Limb (tissue), 2 donors: ENCODE measurements at regions not wholly inside any gene's neighbourhood (a gene's known extent, or its start where the extent isn't known, plus 50 kb on each side); places are given as distances from the start of the nearest gene placed in this dataset.

Source experiments
- DNase-seq, 2 donors: peaks; one replicate each; pipeline ENCODE4 v3.0.0-alpha.2; 2016; ENCODE audit errors: extremely low spot score in 2 of 2

DNA sequence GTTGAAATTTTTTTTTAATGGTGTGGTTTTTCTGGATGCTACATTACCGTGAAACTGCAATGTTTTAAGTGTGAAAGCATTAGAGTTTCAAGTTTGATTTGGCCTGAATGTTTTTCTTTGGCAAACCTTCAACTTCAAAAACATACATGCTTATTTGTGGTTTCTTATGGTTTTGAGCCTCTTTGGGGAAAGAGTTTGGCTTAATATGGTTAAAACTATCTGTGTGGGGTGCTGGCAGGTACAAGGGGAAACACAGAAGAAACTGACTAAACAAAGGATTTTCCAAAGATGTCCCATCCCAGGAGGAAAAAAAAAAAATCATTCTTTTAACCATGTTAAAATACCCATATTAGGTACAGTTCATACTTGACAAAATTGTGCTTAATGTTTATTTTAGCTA, 121.1 kb downstream of the HGF start:
- no peak for DNase-seq

DNA sequence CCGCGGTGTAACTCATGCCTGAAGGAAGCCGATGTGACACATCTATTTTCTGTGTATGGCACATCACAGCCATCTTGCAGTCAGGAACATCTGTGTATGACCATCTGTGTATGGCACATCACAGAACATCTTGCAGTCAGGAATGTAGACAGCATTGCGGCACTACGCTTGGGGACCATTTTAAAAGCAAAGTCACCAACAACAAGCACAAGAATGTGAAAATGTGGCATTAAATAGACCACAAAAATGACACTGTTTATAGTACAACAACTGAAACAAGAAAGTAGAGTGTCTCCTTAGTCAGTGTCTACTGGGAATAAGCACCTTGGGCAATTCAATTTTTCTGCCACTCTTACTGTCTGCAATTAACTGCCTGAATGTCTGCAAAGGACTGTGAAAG, 124.4 kb downstream of the HGF start:
- no peak for DNase-seq

DNA sequence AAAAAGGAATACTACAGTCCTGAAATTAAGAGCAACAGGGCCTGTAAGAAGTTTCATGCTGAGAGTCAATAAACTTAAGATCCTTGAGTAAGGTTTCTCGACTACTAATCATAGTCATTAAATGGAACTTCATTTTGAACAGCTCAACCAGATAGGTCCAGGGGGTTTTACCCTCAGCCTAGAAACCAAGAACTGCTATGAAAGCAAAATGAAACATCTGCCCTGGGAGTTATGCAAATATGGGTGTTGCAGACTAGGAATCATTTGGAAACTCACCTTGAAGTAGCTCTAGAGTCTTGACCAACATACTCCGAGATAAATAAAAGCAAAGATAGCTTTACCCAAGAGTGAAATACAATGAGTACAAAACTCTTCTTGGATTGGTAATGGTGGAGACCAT, 128.0 kb downstream of the HGF start:
- DNase-seq: no peak

DNA sequence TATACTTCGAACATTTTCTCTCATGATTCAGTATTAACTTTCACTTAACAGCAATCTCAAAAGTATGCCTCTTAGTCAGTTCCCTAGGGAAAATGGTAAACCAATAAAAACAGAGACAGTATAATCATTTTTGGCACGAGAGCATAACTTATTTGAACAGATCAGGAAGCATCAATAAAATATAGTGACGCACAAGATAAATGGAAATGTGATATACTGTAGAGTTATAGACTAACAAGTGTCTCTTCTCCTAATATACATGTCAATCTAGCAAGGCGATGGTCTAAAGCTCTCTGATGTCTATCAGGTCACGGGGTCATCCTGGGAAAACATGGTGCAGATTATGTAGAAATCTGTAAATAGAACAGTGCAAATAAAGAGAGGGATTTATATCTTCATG, 131.6 kb downstream of the HGF start:
- DNase-seq: no peak

DNA sequence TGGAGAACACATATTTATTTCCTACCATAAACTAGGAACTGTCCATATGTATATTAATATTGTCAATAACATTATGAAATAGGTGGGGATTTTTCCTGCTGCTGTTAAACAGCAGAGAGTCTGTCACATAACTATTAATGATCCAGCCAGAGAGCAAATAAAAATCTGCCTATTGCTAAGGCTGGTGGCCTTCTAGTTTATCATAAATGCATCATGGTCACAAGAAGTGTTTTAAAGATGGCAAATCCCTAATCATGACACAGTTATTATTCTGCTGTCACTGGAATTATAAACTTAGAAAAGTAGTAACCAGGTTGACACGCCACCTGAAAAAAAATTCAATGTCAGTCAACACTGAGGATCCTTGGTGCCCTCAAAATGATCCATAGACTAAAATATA, 132.3 kb downstream of the HGF start:
- no peak for DNase-seq

DNA sequence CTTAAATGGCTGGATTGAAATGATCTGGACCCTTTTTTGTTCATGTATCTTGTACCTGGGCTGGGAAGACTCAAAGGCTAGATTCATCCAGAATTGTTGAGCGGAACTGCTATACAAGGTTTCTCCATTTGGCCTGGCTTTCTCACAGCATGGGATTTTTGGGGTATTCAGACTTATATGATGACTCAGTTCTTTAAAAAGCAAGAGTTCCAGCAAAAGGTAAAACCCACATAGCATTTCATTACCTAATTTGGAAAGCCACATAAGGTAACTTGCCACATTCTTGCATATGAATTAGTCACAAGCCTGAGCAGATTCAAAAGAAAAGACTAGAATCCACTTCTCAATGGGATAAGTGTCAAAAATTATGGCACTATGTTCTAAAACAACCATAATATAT, 137.4 kb downstream of the HGF start:
- no peak for DNase-seq

DNA sequence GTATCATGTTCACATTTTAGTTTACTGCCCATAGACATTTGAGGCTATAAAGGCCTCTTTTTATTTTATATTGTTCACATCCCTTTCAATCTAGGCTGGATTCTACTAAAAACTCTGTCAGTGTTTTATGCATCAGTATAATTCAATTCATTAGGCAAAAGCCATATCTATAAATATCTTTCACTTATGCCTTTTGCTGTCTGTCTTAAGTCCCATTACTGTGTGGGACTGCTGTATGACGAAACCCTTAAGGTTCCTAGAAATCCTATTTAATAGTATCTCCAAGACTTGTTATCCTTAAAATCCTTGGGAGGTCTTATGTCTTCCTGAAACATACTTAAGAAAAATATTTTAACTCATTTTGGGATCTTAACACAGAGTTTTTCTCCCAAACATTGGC, 139.2 kb downstream of the HGF start:
- DNase-seq: no peak

DNA sequence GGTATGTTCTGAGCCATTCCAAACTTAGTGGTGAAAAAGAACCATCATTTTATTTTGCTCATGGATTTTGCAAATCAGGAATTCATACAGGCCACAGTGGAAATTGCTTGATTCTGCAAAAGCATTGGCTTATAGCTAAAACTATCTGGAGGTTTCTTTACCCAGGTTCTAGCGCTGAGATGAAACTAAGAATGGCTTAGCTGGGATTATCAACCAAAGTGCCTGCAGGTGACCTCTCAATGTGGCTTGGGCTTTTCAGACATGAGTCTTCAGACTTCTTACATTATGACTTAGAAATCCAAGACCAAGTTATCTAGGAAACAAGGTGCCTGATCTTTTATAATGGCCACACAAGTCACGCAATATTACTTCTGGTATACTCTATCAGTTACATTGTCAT, 140.1 kb downstream of the HGF start:
- no peak for DNase-seq

DNA sequence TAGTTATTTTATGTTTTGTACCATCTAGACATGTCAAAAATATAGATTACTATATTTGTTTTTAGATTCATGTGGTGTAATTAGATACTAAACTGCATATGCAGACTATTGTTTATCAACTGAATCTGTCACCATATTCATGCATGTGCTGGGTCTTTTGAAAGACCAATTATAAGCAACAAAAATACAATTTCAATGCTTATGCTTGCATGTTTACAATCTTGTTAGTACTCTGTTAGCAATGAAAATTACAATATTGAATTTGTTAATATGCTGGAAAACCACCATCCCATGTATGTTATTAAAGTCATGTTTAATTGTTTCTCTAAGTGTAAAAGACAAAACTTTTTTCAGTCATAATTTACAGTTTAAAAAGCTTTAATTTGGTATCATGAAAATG, 140.9 kb downstream of the HGF start:
- DNase-seq: no peak

DNA sequence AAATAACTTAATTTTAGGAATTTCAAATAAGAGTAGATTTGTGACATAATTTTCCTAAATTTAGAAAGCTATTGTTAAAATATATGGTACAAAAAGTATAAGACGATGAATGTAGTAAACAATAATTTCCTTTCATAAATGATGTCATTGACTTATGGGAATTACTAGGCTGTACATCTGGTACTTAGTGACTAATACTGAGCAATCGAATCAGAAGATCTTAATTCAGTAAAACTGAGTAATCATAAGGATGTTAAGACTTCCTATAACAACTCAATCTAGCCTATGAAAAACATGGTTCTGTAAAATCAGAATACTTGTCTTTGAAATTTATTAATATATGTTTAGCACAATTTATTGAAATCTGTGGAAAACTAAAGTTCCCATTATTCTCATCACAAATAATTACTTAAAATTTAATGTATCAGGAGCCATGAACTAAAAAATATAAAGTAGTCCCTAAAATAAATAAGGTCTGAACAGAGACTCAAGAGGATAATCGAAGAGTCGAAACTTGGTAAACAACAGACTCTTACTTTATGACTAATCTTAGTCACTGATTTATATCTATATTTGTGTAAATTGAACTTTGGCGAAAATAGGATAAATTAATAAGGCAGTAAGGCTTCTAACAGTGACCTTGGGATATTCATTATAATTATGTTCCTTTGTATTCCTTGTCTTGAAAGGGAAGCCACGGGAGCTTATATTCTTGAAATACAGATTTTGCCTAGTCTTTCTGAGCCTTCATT, 142.1 kb downstream of the HGF start:
- DNase-seq: no peak

DNA sequence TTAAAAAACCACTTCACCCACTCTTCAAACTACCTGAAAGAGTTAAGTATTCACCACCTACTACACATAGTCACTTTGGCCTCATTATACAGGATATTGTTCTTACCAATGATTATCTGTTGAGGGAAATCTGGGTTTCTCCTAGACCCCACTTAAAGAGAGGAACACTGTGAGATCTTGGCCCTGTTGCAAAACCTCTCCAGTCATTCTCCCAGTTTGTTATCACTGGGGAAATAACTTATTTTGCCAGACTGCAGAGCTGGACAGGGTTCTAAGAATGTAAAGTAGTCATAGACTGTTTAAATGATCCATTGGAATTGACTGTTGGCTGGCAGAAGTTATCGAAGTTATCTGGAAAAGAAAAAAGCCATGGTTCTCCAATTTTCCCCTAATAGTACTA, 143.8 kb downstream of the HGF start:
- no peak for DNase-seq

DNA sequence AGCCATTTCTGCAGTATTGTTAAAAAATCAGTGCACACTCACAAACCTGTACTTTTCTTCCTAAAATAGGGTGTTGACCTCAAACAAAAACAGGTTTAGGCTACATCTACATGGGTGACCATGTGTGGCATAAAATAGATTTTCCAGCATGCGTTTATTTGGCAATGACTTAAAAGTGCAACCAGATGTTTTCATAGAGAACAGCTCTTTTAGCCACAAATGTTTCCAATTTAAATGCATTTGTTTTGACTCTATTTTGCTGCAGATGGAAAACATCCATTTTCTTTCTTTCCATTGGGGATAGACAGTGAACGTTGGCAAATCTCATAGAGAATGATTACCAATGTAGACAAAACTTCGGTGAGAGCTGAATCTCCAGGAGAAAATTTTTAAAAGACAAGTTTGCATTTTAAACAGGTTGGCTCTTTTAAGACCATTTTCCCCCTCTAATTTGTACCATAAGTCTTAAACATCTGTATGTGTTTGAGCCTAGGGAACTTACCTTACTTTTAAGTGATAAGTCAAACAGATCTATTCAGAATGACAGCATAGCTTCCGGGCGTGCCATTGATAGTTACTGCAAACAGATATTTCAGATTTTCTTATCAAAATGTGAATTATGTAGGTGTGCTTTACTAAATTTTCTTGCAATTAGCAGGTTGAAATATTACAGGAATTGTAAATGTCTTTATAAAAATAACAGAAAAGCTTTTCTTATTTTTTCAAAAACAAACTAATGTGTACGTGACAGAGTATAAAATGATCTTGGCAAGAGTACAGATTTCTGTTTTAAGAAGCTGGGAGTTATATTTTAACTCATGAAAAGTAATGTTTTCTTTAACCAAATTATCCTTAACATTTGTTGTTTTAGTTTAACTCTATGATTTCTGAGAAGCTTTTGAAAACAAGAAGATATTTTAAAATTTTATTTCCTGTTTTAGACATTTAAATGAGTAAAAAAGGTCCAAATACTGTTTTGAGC, 144.9 kb downstream of the HGF start:
- DNase-seq: peak in 1 of 2 donors; percentile 57

DNA sequence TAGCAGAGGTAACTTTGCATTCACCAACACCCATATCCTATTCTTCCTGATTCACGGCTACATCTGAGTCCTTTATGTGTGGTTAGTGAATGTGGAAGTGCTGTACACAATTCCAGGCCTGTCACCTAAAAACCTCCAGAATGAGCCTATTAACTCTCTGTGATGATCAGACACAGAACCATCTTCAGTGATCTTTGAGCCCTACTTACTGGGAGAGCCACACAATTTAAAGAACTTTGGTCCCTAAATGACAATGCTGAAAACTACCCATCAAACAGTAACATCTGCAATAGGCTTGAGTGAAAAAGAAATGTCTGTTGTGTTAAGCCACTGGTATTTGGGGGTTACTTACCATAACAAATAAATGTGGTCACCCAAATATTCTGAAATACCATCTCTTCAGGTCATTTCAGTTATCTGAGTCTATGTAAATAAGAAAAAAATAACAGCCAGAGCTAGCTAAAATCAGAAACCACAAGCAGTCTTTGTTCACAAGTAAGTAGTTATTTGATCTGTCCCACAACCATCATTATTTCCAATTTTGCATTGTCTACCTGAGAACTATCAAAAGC, 145.7 kb downstream of the HGF start:
- no peak for DNase-seq

DNA sequence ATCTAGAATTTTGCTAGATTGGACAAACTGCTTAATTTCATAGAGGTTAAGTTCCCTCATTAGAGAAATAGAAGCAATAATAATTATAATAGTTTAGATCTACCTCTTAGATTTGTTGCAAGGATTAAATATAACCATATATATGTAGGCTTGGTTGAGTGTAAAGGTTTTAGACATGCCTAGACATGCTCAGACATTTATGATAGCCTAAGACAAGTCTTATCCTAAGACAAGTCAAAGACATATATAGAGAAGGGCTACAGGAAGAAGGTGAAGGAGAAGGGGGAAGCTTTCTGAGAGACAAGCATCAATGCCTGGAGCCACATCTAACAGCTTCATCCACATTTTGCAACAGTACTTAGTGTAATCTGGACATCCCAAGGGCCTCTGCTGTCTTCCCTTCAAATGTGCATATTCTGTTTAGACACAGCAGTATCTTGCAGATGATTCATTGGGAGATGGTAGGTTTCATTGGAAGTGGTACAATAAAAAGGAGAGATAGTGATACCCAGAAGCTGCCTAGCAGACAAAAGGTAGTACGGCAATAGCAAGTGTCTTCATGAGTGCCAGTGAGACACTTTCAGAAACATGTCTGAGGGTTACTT, 146.5 kb downstream of the HGF start:
- no peak for DNase-seq

DNA sequence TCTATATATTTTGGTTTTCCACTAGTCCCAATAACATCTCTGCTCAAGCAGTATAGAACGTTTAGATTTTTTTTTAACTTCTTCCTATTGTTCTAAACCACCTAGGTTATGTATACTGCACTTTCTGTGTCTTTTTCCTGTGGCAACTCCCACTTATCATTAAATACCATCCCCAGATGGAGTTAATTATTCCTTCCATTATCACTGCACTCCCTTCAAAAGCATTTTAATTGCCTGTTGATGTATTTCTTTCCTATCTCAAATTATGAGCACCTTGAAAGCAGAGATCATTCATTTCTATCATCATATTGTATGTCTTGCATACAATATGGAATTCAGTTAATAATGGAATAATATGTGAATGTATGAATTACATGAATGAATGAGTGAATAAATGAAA, 148.0 kb downstream of the HGF start:
- no peak for DNase-seq

DNA sequence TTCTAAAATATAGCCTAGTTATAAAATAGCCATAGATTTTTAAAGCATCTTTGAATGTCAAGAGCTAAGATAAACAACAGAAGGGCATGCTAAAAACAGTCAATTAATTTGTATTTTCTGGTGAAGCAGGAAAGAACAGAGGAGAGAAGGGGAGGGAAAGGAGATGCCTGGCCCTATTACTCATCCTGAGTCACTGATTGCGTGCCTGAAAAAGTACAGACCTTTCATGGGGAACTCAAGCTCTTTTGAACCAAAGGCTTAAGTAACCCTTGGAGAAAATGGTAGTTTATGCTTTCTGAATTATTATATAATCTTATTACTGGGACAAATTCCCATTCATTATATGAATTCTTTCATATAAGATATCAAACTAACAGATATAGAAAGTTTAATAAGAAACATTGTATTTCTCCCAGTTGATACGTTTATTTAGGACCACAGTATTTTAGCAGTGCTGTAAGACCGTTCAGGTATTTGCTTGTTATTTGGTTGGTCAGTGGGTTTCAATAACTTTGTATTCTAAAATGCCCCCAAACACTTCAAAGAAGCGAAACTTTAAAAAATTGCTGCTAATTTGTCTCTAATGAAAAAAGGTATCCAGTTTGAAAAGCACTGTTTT, 151.3 kb downstream of the HGF start:
- DNase-seq: no peak

DNA sequence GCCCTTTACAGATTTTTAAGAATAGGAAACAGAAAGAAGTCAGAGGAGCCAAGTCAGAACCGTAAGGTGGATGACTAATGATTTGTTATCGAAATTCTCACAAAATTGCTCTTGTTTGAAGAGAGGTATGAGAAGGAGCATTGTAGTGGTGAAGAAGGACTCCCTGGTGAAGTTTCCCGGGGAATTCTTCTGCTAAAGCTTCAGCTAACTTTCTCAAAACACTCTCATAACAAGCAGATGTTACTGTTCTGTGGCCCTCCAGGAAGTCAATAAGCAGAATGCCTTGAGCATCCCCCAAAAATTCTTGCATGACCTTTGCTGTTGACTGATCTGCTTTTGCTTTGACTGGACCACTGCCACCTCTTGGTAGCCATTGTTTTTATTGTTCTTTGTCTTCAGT, 152.9 kb downstream of the HGF start:
- DNase-seq: no peak

DNA sequence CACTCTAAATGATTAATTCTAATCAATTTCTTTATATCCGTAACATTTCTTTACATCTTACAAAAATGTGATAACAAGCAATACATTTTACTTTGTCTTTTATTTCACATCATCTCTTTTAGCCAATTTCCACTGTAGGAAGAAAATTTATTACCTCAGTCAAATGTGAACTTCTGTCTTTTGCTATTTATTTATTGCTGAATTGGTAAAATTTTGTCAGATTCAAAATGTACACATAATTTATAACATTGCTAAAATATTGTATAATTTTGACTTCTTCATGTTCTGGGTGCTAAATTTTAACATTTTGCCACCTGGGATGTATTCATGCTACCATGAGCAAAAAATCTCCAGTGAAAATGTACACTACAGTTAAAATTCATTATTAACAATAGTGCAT, 158.0 kb downstream of the HGF start:
- no peak for DNase-seq

DNA sequence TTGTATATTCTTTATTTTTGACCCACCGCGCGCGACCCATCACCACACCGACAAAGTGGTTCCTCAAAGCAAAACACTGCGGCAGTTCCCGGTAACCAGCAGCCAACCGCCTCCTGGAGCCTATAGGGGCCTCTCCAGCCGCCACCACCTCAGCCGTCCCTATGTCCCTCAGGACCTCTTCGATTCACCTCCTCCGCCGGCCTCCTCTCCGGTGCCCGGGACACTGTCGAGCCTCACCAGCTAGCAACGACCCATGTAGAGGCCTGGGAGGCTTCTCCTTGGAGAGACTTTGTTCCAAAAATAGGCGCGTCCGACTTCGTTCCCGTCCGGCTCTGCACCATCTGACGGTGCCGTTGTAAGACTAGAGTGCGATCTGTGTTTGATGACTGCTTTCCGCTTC, 158.8 kb downstream of the HGF start:
- DNase-seq: no peak

DNA sequence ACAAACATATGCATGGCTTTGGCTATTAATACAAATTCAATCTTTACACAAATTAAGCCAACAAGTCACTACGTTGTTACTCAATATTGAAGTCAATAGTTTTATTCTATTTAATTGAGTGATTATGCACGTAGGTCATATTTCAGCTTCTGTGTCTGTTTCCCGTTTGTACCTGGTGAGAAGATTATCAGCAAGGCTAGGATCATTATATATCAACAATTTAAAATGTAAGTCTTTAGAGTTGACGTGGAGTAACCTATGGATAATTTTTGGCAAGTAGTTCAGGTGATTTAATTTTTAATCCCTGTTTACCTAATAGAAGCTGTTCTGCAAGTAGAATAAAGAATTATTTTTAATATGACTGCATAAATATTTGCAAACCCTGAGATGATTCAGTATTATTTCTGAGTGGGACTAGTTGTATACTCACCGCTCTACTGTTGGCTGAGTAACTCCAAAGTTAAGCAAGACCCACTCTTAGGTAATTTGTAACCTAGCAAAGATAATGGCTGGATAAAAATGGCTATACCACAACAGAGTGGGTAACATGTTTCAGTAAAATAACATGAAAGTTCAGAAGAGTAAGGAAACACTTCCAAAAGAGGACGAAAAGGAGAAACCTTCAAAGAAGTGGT, 161.0 kb downstream of the HGF start:
- DNase-seq: no peak

DNA sequence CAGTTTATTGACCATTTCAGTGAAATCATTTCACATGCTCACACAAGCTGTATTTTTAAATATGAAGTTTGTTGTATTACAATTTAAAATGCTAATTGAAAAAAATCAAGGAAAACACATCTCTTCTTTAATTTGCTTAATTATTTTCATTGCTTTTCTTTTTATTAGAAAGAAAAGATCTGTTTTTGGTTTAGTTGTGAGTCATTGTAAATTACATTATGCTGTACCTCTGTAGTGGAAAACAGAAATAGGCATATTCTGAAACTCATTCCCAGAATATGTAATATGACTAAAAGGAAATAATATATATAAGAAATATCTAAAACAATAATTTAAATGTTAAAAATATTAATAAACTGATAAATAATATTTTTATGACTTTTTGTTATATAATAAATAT, 161.9 kb downstream of the HGF start:
- DNase-seq: no peak
